ENCODE measurements at regions not wholly inside any gene's neighbourhood (a gene's known extent, or its start where the extent isn't known, plus 50 kb on each side); places are given as distances from the start of the nearest gene placed in this dataset.

GRCh38 chr5:4232084-4232483, 636.5 kb downstream of the IRX1 start:
- TF ChIP-seq CTCF (IDR thresholded peaks at IDR 0.05) (no peak), POLR2A (IDR thresholded peaks at IDR 0.05) (no peak)
